SK-N-SH (cell line): ENCODE measurements at regions not wholly inside any gene's neighbourhood (a gene's known extent, or its start where the extent isn't known, plus 50 kb on each side); places are given as distances from the start of the nearest gene placed in this dataset.
A peak's percentile ranks its signal among the peaks of the same experiment; 100 is the strongest.

ENCODE experiments used
- CTCF ChIA-PET: fragments of 300-600, 350-600 bp; formaldehyde crosslinking; extraction: SDS; loops from one replicate; lab custom pipeline; 2021; lab: Yijun Ruan, JAX
- POLR2A ChIA-PET: fragments of 350-600 bp; sonication (Branson Sonifier 250); formaldehyde crosslinking; extraction: SDS; loops from one replicate; lab custom pipeline; 2020; ENCODE audit warnings: antibody characterized with exemption, inconsistent platforms; lab: Yijun Ruan, JAX
- DNase-seq: peaks from one replicate; pipeline ENCODE4 v3.0.0; 2012
- H2AFZ ChIP-seq: fragments of 200-600 bp; sonication (generic); 2 replicates; pipeline ENCODE4 v1.8.1; 2016; ENCODE audit warnings: antibody characterized with exemption, mild to moderate bottlenecking, low read depth
- H3F3A ChIP-seq: fragments of 200-600 bp; sonication (generic); replicated peaks from 2 replicates; pipeline ENCODE3; 2016; ENCODE audit warnings: antibody characterized with exemption, mild to moderate bottlenecking; ENCODE audit not compliant: insufficient read depth
- H3K27ac ChIP-seq, 2 experiments: fragments of 200-500 bp in 1 of 2; fragments of 200-600 bp in 1 of 2; sonication (Bioruptor generic) in 1 of 2; sonication (generic), shearing (Covaris generic) in 1 of 2; 2 replicates each; pipeline versions ENCODE4 v1.5.1 to v1.6.1; 2014 to 2016; ENCODE audit warnings: low read depth in 2 of 2, inconsistent platforms in 1 of 2, low read length in 1 of 2, mild to moderate bottlenecking in 1 of 2, mixed read lengths in 1 of 2
- H3K27me3 ChIP-seq: fragments of 200-600 bp; sonication (generic), shearing (Covaris generic); 2 replicates; pipeline ENCODE4 v1.6.1; 2016; ENCODE audit warnings: mixed run types; ENCODE audit not compliant: insufficient read depth
- H3K36me3 ChIP-seq, 2 experiments: fragments of 200-500 bp in 1 of 2; fragments of 200-600 bp in 1 of 2; sonication (Bioruptor generic) in 1 of 2; sonication (generic) in 1 of 2; replicated peaks in 1 of 2; 2 replicates each; pipeline versions ENCODE3 to v1.5.1; 2014 to 2016; ENCODE audit warnings: low read length in 1 of 2, mild to moderate bottlenecking in 1 of 2; ENCODE audit not compliant: insufficient read depth in 2 of 2, control insufficient read depth in 1 of 2
- H3K4me1 ChIP-seq, 2 experiments: fragments of 200-500 bp in 1 of 2; fragments of 200-600 bp in 1 of 2; sonication (Bioruptor generic) in 1 of 2; sonication (generic), shearing (Covaris generic) in 1 of 2; 2 replicates each; pipeline versions ENCODE4 v1.5.1 to v1.6.1; 2014 to 2016; ENCODE audit warnings: low read depth in 1 of 2, low read length in 1 of 2, mixed run types in 1 of 2; ENCODE audit not compliant: insufficient read depth in 2 of 2, control insufficient read depth in 1 of 2
- H3K4me2 ChIP-seq: fragments of 200-600 bp; sonication (generic), shearing (Covaris generic); 2 replicates; pipeline ENCODE4 v1.6.1; 2017; ENCODE audit warnings: mixed run types
- H3K4me3 ChIP-seq, 2 experiments: fragments of 200-500 bp in 1 of 2; fragments of 200-600 bp in 1 of 2; sonication (Bioruptor generic) in 1 of 2; sonication (generic), shearing (Covaris generic) in 1 of 2; 2 replicates each; pipeline versions ENCODE4 v1.5.1 to v1.8.1; 2014 to 2016; ENCODE audit warnings: low read depth in 2 of 2, inconsistent platforms in 1 of 2, low read length in 1 of 2, mild to moderate bottlenecking in 1 of 2, mixed read lengths in 1 of 2, moderate library complexity in 1 of 2
- H3K79me2 ChIP-seq: fragments of 200-600 bp; sonication (generic); 2 replicates; pipeline ENCODE4 v1.8.1; 2017; ENCODE audit warnings: mild to moderate bottlenecking; ENCODE audit not compliant: insufficient read depth
- H3K9ac ChIP-seq: fragments of 200-600 bp; sonication (generic); 2 replicates; pipeline ENCODE4 v1.6.1; 2017; ENCODE audit warnings: mixed run types
- H3K9me2 ChIP-seq: fragments of 200-600 bp; sonication (generic); 2 replicates; pipeline ENCODE4 v1.6.1; 2017; ENCODE audit warnings: mixed run types
- H3K9me3 ChIP-seq: fragments of 200-600 bp; sonication (generic); 2 replicates; pipeline ENCODE4 v1.6.1; 2017; ENCODE audit warnings: mixed run types, mild to moderate bottlenecking, moderate library complexity
- H4K20me1 ChIP-seq: fragments of 200-600 bp; sonication (generic); 2 replicates; pipeline ENCODE4 v1.6.1; 2017; ENCODE audit warnings: mild to moderate bottlenecking, mixed run types; ENCODE audit not compliant: insufficient read depth
- CTCF ChIP-seq: fragments of 200-600 bp; sonication (generic); IDR thresholded peaks from 2 replicates; pipeline ENCODE4 v1.6.1; 2017; ENCODE audit warnings: antibody characterized with exemption, mild to moderate bottlenecking, moderate library complexity
- EP300 ChIP-seq, 2 experiments: IDR thresholded peaks; 2 replicates each; pipeline versions ENCODE4 v1.4.0 to v1.6.1; 2012; ENCODE audit warnings: borderline replicate concordance in 1 of 2, low read depth in 1 of 2, low read length in 1 of 2
- FOXJ3 ChIP-seq: sonication (generic); formaldehyde crosslinking; IDR thresholded peaks from 2 replicates; pipeline ENCODE4 v1.5.1; 2020; ENCODE audit warnings: mild to moderate bottlenecking, missing genetic modification reagents
- GATA2 ChIP-seq: sonication (generic); formaldehyde crosslinking; IDR thresholded peaks from 2 replicates; pipeline ENCODE4 v1.5.0; 2020; ENCODE audit warnings: mild to moderate bottlenecking, missing genetic modification reagents
- MAX ChIP-seq: IDR thresholded peaks from 2 replicates; pipeline ENCODE4 v1.4.0; 2012; ENCODE audit warnings: low read depth
- NFIC ChIP-seq: IDR thresholded peaks from 2 replicates; pipeline ENCODE4 v1.4.0; 2012; ENCODE audit warnings: borderline replicate concordance
- RAD21 ChIP-seq: IDR thresholded peaks from 2 replicates; pipeline ENCODE4 v1.6.1; 2012; ENCODE audit warnings: mild to moderate bottlenecking, low read length
- RCOR1 ChIP-seq: fragments of 150-350 bp; IDR thresholded peaks from 2 replicates; pipeline ENCODE4 v1.6.1; 2017; ENCODE audit warnings: antibody characterized with exemption, low read length
- TCF12 ChIP-seq: IDR thresholded peaks from 2 replicates; pipeline ENCODE4 v1.4.0; 2012
- WGBS: methylation state at CpG from one replicate; pipeline ENCODE4 v1.1.6; 2017; ENCODE audit warnings: low lambda C conversion rate; 5-methylcytosine and 5-hydroxymethylcytosine counted together

GRCh38 chr2:177029901-177030300 is 182.7 kb upstream of the HNRNPA3 start:
- Histone ChIP-seq H3K9me3 (no peaks in the 10 kb centered on the region), H4K20me1 (no peaks in the 10 kb centered on the region), H3K9ac (no peak overlapping the region), H3K36me3 (no peaks in the 10 kb centered on the region), H3K4me1 (peaks cover 0 to 33% of the 10 kb centered on the region in 2 experiments; a peak in 2 of 4 replicates), H3F3A (no peaks in the 10 kb centered on the region), H2AFZ (no peak overlapping the region), H3K4me3 (no peak overlapping the region), H3K4me2 (no peak overlapping the region), H3K79me2 (no peaks in the 10 kb centered on the region), H3K27me3 (peaks cover under 1% of the 10 kb centered on the region; the same call in 1 of the 2 replicates), H3K9me2 (no peaks in the 10 kb centered on the region), H3K27ac (peak overlapping the region in 1 of 2 experiments; percentile 100; a peak in 2 of 4 replicates)
- CTCF ChIA-PET = interaction anchor here (1.6 kb wide), 1 partner anchor 209 kb away, joined by 3 read pairs; no protein-coding TSS in a partner anchor
- no peak for DNase-seq
- WGBS = 87% methylated on average over 2 of the region's 2 CpGs
- TF ChIP-seq MAX = no peak
- no peak for TF ChIP-seq GATA2 (CRISPR knock-in tag)
- no peak; the same call in 1 of the 2 replicates for TF ChIP-seq RCOR1
- TF ChIP-seq TCF12 = no peak
- POLR2A ChIA-PET = interaction anchor here (1.0 kb wide), 1 partner anchor 9 kb away, joined by 4 read pairs; no protein-coding TSS in a partner anchor

- peaks cover 0 to 33% of the 10 kb centered on the region in 2 experiments; a peak in 2 of 4 replicates for H3K4me1 ChIP-seq
- no peaks in the 10 kb centered on the region for H4K20me1 ChIP-seq
- H3K27ac ChIP-seq = peak overlapping the region in 1 of 2 experiments; percentile 100; a peak in 3 of 4 replicates
- TF ChIP-seq GATA2 (CRISPR knock-in tag) = peak; percentile 54
- TF ChIP-seq NFIC = no peak
- peak; percentile 69 for TF ChIP-seq RCOR1
- TF ChIP-seq FOXJ3 (CRISPR knock-in tag) = peak; percentile 71; the same call in 1 of the 2 replicates
- no peak for TF ChIP-seq CTCF
- TF ChIP-seq EP300 (IDR thresholded peaks at IDR 0.05; ENCODE audit: borderline replicate concordance in 1 of 2, low read depth in 1 of 2, low read length in 1 of 2) = peak in 1 of 2 experiments; percentile 87; a peak in 2 of 4 replicates
- TF ChIP-seq RAD21 = no peak
- no peak overlapping the region for H3K9ac ChIP-seq
- no peaks in the 10 kb centered on the region for H3K9me3 ChIP-seq
- no peak overlapping the region for H3K4me3 ChIP-seq
- ChIA-PET CTCF (interaction anchor here (1.1 to 1.7 kb wide), 3 partner anchors 14 to 210 kb away, joined by 3 to 4 read pairs (median 3); no protein-coding TSS in a partner anchor), POLR2A (interaction anchor here (1.0 kb wide), 1 partner anchor 9 kb away, joined by 4 read pairs; no protein-coding TSS in a partner anchor)
- no peak overlapping the region for H3K4me2 ChIP-seq
- H2AFZ ChIP-seq = no peak overlapping the region
- no peaks in the 10 kb centered on the region for H3K36me3 ChIP-seq
- peak; percentile 57 for DNase-seq
- WGBS = 37% methylated on average over 9 of the region's 9 CpGs
- no peaks in the 10 kb centered on the region for H3K9me2 ChIP-seq
- H3F3A ChIP-seq = no peaks in the 10 kb centered on the region
- no peaks in the 10 kb centered on the region for H3K27me3 ChIP-seq
- no peaks in the 10 kb centered on the region for H3K79me2 ChIP-seq
These were observed 182.0 kb upstream of the HNRNPA3 start for GRCh38 chr2:177030451-177031105.
